ENCODE measurements at regions not wholly inside any gene's neighbourhood (a gene's known extent, or its start where the extent isn't known, plus 50 kb on each side); places are given as distances from the start of the nearest gene placed in this dataset.

GRCh38 chr9:107614765-107615164 is 125.2 kb upstream of the KLF4 start:
- TF ChIP-seq CTCF (IDR thresholded peaks at IDR 0.05) (no peak), POLR2A (IDR thresholded peaks at IDR 0.05) (no peak)

Data from right lobe of liver (tissue), 4 donors.